Stomach (tissue), 8 donors: ENCODE measurements at regions not wholly inside any gene's neighbourhood (a gene's known extent, or its start where the extent isn't known, plus 50 kb on each side); places are given as distances from the start of the nearest gene placed in this dataset.

Experiments
- DNase-seq, 2 donors: peaks; one replicate each; pipeline versions ENCODE4 v3.0.0 to v3.0.0-alpha.2; 2013 to 2019
- H3K27ac ChIP-seq, 5 donors: fragments of 200-600 bp in 4 of 5; sonication (generic) in 4 of 5; one replicate each; pipeline ENCODE4 v1.5.1; 2013 to 2019; ENCODE audit warnings: mild to moderate bottlenecking in 1 of 5, moderate library complexity in 1 of 5
- H3K27me3 ChIP-seq, 3 donors: fragments of 200-600 bp; sonication (generic); one replicate each; pipeline ENCODE4 v1.5.1; 2017 to 2019; ENCODE audit warnings: mixed run types in 1 of 3
- H3K36me3 ChIP-seq, 4 donors: fragments of 200-600 bp; sonication (generic); 1 replicate in 3 of 4; 2 replicates in 1 of 4; pipeline ENCODE4 v1.5.1; 2016 to 2019
- H3K4me1 ChIP-seq, 4 donors: fragments of 200-600 bp; sonication (generic); one replicate each; pipeline ENCODE4 v1.5.1; 2016 to 2019
- H3K4me3 ChIP-seq, 4 donors: fragments of 200-600 bp; sonication (generic) in 3 of 4; one replicate each; pipeline ENCODE4 v1.5.1; 2016 to 2019; ENCODE audit warnings: mild to moderate bottlenecking in 1 of 4
- H3K9me3 ChIP-seq, 4 donors: fragments of 200-600 bp; sonication (generic); one replicate each; pipeline ENCODE4 v1.5.1; 2016 to 2019
- EP300 ChIP-seq: sonication (generic); formaldehyde crosslinking; IDR thresholded peaks from one replicate; pipeline ENCODE4 v1.6.1; 2017; ENCODE audit warnings: antibody characterized with exemption
- POLR2A ChIP-seq, 4 donors: fragments of 450-650 bp; IDR thresholded peaks; one replicate each; pipeline ENCODE4 v1.6.1; 2016; ENCODE audit warnings: antibody characterized with exemption in 4 of 4, control low read depth in 2 of 4, mild to moderate bottlenecking in 1 of 4, moderate library complexity in 1 of 4
- POLR2AphosphoS5 ChIP-seq, 3 donors: sonication (generic); formaldehyde crosslinking; IDR thresholded peaks; one replicate each; pipeline ENCODE4 v1.6.1; 2016; ENCODE audit warnings: antibody characterized with exemption in 3 of 3
- WGBS, 5 donors: extraction: QIAGEN DNeasy Blood & Tissue Kit in 3 of 5; methylation state at CpG; one replicate each; pipeline versions ENCODE4 v1.1.5 to v1.1.7; 2013 to 2018; 5-methylcytosine and 5-hydroxymethylcytosine counted together
- intact Hi-C: fragments of 100-400 bp; cut with DNase I; formaldehyde crosslinking; loops from one replicate; pipeline ENCODE4 v1.15.1; 2023; ENCODE audit warnings: low total_unique reads
- TF ChIP-seq, protein P1 (sequence below), 7 experiments: fragments of 450-650 bp in 4 of 7; fragments of 200-600 bp in 3 of 7; sonication (generic) in 3 of 7; IDR thresholded peaks; one replicate each; pipeline ENCODE4 v1.5.1; 2016 to 2019; ENCODE audit warnings: antibody characterized with exemption in 7 of 7, control low read depth in 2 of 7, mild to moderate bottlenecking in 1 of 7
- donor health status: healthy with polysubstance abuse.
- donor health status: Bipolar disorder and iron deficiency.
- donor health status: healthy.

DNA sequence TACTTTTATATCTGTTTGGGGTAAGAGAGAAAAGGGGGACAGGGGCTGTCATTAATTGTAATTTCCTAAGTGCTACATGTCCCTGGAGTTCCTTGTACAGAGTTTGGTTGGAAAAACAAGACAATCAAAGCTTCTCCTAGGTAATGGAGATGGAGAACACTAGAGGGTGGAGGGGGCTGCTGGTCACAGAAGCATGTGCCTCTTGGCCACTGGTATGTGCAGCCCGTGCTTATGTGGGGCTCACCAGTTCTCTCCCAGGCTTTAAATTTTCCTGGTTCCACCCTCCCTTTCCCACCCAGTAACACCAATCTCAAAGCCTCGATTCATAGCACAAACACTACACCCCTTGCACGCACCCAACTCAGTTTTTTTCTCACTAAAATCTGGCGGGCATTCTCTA lies 165.6 kb downstream of the SAMD5 start:
- peaks cover 0 to 16% (median 9%) of the 10 kb centered on the region in 4 donors for H3K9me3 ChIP-seq
- no peak for TF ChIP-seq POLR2AphosphoS5 (IDR thresholded peaks at IDR 0.05)
- TF ChIP-seq EP300: no peak
- TF ChIP-seq POLR2A (IDR thresholded peaks at IDR 0.05): no peak
- TF ChIP-seq, protein P1, sequence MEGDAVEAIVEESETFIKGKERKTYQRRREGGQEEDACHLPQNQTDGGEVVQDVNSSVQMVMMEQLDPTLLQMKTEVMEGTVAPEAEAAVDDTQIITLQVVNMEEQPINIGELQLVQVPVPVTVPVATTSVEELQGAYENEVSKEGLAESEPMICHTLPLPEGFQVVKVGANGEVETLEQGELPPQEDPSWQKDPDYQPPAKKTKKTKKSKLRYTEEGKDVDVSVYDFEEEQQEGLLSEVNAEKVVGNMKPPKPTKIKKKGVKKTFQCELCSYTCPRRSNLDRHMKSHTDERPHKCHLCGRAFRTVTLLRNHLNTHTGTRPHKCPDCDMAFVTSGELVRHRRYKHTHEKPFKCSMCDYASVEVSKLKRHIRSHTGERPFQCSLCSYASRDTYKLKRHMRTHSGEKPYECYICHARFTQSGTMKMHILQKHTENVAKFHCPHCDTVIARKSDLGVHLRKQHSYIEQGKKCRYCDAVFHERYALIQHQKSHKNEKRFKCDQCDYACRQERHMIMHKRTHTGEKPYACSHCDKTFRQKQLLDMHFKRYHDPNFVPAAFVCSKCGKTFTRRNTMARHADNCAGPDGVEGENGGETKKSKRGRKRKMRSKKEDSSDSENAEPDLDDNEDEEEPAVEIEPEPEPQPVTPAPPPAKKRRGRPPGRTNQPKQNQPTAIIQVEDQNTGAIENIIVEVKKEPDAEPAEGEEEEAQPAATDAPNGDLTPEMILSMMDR (IDR thresholded peaks at IDR 0.05): no peak
- H3K4me3 ChIP-seq: no peak overlapping the region
- WGBS, 5 donors: 69 to 94% (median 92%) methylated on average over 4 of the region's 4 CpGs
- intact Hi-C loops: no loop called here
- no peaks in the 10 kb centered on the region for H3K4me1 ChIP-seq
- H3K27ac ChIP-seq: no peak overlapping the region
- no peaks in the 10 kb centered on the region for H3K27me3 ChIP-seq
- DNase-seq: no peak
- no peaks in the 10 kb centered on the region for H3K36me3 ChIP-seq

DNA sequence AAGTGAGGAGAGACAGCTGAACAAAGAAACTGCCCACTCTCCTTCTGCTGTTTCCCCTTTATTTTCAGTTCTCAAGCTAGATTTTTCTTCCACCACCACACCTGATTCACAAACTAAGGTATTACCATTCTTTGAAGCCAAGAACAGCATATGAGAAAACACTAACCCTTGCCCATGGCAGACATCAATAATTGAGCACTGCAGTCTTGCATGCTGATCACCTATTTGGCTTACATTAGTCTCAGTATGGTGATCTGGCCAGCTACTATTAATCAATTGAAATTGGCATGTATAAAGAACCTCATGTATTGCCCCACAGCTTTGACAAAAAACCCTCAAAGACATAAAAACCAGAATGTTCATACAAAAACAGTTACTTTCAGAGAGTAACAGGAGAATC lies 166.3 kb downstream of the SAMD5 start:
- no peak overlapping the region for H3K27ac ChIP-seq

DNA sequence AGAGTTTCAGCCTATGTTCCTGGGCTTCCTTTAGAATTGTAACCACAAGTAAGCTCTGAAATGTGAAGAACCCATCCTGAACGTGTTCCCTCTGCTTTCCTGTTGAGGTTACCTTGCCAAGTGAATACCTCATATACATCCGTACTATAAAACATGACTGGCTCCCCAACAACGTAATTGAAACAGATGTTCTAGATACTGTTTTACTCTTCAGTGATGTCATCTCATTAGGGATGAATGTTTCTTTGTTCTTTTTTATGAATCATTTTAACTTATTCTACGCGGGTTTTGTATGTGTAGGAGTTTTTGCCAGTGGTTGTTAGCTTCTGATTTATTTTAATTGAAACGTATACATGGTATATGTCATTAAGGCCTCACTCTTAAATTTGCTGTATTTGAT lies 166.8 kb downstream of the SAMD5 start:
- no peaks in the 10 kb centered on the region for H3K27me3 ChIP-seq
- intact Hi-C loops: no loop called here
- 81 to 91% (median 90%) methylated on average over 6 of the region's 6 CpGs for WGBS, 5 donors
- DNase-seq: peak in 1 of 2 donors; percentile 14
- no peaks in the 10 kb centered on the region for H3K36me3 ChIP-seq
- no peak overlapping the region for H3K4me3 ChIP-seq
- no peak overlapping the region for H3K27ac ChIP-seq
- no peaks in the 10 kb centered on the region for H3K4me1 ChIP-seq
- no peak for TF ChIP-seq POLR2AphosphoS5 (IDR thresholded peaks at IDR 0.05)
- TF ChIP-seq, protein P1 (IDR thresholded peaks at IDR 0.05): no peak
- no peak for TF ChIP-seq POLR2A (IDR thresholded peaks at IDR 0.05)
- no peak for TF ChIP-seq EP300
- H3K9me3 ChIP-seq: peaks cover 0 to 8% (median 3%) of the 10 kb centered on the region in 4 donors

More for the DNA sequence above, 166.3 kb downstream of the SAMD5 start:
- Histone ChIP-seq H3K27me3 (no peaks in the 10 kb centered on the region), H3K4me3 (no peak overlapping the region), H3K9me3 (peaks cover 0 to 12% (median 7%) of the 10 kb centered on the region in 4 donors), H3K36me3 (no peaks in the 10 kb centered on the region), H3K4me1 (no peaks in the 10 kb centered on the region)
- no peak for DNase-seq
- intact Hi-C loops: no loop called here
- TF ChIP-seq, protein P1 (IDR thresholded peaks at IDR 0.05): no peak
- no peak for TF ChIP-seq POLR2A (IDR thresholded peaks at IDR 0.05)
- TF ChIP-seq POLR2AphosphoS5 (IDR thresholded peaks at IDR 0.05): no peak
- no peak for TF ChIP-seq EP300

DNA sequence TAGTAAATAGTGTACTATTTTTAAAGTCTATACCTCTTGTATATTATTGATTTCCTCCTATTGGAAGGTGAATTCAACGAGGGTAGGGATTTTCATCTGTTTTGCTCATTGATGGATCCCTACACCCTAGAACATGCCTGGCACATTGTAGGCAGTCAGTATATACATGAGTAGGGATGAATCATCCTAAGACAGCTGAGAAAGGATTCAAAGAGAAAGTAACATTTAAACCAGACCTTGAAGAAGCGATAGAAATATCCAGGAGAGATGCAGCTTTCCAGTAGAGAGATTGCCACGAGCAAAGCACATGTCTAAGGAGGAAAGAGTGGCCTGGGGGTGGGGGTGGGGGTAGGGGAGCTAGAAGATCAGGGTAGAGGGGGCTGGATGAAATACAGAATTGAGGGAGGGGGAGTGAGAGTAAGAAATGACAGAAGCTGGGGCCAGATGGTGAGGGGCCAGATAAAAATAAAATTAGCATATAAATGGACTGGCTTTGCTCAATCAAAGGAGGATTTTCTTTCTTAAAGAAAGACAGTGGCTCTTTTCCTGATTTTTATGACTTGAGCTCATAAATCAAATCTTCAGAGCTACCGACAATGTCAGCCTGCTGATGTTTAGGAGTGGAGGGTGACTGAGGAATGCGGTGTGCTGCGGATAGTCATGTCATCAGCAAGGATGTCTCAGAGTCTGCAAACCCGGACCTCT lies 168.2 kb downstream of the SAMD5 start:
- Histone ChIP-seq H3K27ac (no peak overlapping the region), H3K36me3 (no peaks in the 10 kb centered on the region), H3K27me3 (no peaks in the 10 kb centered on the region), H3K4me1 (no peaks in the 10 kb centered on the region), H3K9me3 (peaks cover 0 to 4% (median 0%) of the 10 kb centered on the region in 4 donors), H3K4me3 (no peak overlapping the region)
- TF ChIP-seq POLR2A (IDR thresholded peaks at IDR 0.05) (no peak), EP300 (no peak), POLR2AphosphoS5 (IDR thresholded peaks at IDR 0.05) (no peak)
- TF ChIP-seq, protein P1 (IDR thresholded peaks at IDR 0.05): no peak
- DNase-seq: no peak
- intact Hi-C loops: no loop called here
- 72 to 85% (median 82%) methylated on average over 7 of the region's 7 CpGs for whole genome bisulfite sequencing, 5 donors
